Fibroblast of the aortic adventitia (primary cell): ENCODE measurements at regions not wholly inside any gene's neighbourhood (a gene's known extent, or its start where the extent isn't known, plus 50 kb on each side); places are given as distances from the start of the nearest gene placed in this dataset.

Experiments
- DNase-seq: peaks from one replicate; pipeline ENCODE4 v3.0.0-alpha.2; 2010; ENCODE audit warnings: low read depth
- H3K4me3 ChIP-seq: 2 replicates; pipeline ENCODE4 v1.5.1; 2011; ENCODE audit warnings: low read depth, mild to moderate bottlenecking, control low read depth, low read length, moderate library complexity
- TF ChIP-seq, protein P1 (sequence below): IDR thresholded peaks from 2 replicates; pipeline ENCODE4 v1.5.1; 2011; ENCODE audit warnings: mild to moderate bottlenecking, low read length, control low read depth, inconsistent platforms; ENCODE audit not compliant: insufficient read depth

DNA sequence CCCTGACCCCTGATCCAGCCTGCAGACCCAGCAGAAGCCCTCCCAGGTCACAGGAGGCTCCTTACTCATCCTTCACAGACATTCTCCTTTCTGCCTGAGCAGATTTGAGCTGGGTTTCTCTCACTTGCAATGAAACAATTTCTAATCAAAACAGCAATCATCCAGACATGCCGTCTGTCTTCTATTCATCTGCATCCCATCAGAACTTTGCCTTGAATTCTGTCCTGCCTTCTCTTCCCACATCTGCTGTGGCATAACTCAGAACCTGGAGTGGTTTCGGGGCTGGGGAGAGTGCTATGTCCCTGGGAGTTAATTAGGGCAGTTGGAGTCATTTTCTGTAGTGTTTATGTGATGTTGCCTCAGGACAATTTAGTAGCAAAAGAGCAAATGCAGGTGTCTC is 278.6 kb downstream of the CBLN1 start:
- TF ChIP-seq, protein P1, sequence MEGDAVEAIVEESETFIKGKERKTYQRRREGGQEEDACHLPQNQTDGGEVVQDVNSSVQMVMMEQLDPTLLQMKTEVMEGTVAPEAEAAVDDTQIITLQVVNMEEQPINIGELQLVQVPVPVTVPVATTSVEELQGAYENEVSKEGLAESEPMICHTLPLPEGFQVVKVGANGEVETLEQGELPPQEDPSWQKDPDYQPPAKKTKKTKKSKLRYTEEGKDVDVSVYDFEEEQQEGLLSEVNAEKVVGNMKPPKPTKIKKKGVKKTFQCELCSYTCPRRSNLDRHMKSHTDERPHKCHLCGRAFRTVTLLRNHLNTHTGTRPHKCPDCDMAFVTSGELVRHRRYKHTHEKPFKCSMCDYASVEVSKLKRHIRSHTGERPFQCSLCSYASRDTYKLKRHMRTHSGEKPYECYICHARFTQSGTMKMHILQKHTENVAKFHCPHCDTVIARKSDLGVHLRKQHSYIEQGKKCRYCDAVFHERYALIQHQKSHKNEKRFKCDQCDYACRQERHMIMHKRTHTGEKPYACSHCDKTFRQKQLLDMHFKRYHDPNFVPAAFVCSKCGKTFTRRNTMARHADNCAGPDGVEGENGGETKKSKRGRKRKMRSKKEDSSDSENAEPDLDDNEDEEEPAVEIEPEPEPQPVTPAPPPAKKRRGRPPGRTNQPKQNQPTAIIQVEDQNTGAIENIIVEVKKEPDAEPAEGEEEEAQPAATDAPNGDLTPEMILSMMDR: no peak
- no peak overlapping the region for H3K4me3 ChIP-seq
- no peak for DNase-seq

DNA sequence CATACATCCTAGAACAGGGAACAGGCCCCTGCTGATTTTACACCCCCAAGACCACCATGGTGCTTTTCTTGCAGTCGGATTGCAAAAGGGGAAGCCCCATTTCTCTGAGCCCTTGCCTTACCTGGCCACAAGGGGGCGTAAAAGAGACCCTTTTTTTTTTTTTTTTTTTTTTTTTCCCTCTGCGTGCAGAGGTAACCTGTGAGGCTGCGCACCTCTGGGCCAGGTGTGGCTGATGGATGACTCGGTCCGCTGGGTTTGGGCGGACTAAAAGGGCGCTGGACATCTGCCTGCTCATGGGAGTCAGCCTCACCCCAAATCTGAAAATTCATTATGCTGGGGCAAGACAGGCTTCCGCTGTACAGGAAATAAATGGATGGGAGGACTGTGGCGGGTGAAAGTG is 281.0 kb downstream of the CBLN1 start:
- no peak overlapping the region for H3K4me3 ChIP-seq
- TF ChIP-seq, protein P1: peak; percentile 41
- no peak for DNase-seq

DNA sequence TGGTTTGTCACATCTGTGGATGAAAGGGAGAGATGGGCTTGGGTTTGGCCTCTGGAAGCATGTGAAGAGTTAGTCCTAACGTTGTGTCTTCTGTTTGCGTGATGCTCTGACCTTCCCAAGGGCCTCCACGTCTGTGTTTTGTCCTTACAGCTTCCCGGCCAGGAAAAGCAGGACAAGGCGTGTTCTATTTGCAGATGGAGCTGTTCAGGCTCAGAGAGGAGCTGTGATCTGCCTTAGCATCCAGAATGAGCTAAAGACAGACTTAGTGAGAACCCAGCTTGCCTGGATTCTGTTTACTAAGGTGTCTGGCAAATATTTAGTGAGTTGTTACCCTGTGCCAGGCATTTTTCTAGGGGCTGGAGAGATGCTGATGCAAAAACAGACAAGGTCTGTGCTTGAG is 282.1 kb downstream of the CBLN1 start:
- TF ChIP-seq, protein P1: no peak
- no peak overlapping the region for H3K4me3 ChIP-seq
- DNase-seq: no peak

DNA sequence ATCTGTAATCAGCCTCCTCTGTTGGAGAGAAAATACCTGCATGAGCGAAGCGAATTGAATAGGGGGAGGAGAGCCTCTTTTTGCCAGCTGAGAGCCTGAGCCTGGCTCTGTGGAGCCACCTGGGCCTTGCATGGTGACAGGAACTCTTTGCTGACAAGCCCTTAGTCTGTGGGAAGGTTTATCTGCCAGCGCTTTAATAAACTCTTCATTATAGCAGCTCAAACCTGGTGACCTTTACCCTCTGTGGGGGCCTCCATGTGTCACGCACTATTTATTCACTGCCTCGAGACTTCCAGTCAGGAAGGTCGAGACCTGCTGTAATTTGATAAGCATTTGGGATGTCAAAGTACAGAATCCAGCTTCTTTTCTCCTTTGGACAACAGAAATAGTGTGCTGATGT is 282.6 kb downstream of the CBLN1 start:
- no peak overlapping the region for H3K4me3 ChIP-seq
- TF ChIP-seq, protein P1: no peak
- DNase-seq: no peak

DNA sequence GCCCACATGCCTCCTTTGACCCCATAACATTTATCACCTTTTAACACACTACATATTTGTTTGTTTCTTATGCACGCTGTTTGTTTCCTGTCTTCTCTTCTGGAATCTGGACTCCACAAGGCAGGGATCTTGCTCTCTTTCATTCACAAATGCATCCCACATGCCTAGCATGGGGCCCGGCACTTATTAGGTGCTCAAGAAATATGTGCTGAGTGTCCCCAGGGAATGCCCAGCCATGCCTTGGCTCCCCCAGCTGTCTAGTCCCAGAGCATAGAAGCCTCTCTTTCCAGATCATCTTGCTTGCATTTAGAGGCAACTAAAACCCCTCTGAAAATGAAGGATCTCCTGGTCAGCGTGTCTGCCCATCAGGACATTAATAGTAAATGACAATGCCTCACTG is 283.7 kb downstream of the CBLN1 start:
- TF ChIP-seq, protein P1: no peak
- DNase-seq: no peak
- no peak overlapping the region for H3K4me3 ChIP-seq

DNA sequence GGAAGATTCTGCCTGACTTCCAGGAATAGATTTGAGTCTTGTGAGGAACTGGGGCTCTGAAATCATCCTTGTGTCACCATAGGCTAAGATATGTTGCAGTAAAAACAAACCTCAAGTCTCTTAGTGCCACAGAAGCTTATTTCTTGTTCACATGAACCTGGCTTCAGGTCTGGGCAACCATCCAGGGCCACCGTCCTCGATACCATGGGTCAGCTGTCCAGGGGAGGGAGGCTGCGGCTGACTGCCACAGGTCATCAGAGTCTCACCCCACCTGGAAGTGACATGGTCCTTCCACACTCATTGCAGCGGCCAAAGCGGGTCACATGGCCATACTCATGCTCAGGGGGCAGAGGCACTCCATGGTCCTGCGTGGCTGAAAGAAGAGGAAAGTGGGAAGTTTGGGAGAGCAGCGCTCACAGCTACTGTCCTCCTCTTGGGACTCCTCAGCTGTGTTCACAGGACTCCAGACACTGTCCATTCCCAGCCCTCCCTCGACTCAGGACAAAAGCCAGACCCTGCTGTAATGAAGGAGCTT is 284.5 kb downstream of the CBLN1 start:
- no peak for DNase-seq
- H3K4me3 ChIP-seq: no peak overlapping the region
- TF ChIP-seq, protein P1: no peak

DNA sequence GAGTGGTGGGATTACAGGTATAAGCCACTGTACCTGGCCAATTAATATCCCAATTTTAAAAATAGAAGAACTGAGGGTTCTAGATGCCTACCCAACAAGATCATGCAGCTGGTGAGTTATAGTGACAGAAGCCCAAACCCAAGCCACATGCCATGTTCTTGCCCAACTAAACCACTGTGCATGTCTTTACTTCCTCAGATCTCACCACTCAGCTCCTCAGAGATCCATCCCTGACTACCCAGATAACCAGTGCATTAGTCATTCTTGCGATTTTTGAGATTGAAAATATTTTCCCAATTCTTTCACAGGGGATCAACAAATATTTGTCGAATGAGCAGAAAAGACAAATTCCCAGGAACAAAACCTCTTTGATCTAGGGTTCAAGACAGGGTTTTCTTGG is 303.1 kb downstream of the CBLN1 start:
- TF ChIP-seq, protein P1: no peak
- no peak for DNase-seq
- no peak overlapping the region for H3K4me3 ChIP-seq
